ENCODE measurements at regions not wholly inside any gene's neighbourhood (a gene's known extent, or its start where the extent isn't known, plus 50 kb on each side); places are given as distances from the start of the nearest gene placed in this dataset.

DNA sequence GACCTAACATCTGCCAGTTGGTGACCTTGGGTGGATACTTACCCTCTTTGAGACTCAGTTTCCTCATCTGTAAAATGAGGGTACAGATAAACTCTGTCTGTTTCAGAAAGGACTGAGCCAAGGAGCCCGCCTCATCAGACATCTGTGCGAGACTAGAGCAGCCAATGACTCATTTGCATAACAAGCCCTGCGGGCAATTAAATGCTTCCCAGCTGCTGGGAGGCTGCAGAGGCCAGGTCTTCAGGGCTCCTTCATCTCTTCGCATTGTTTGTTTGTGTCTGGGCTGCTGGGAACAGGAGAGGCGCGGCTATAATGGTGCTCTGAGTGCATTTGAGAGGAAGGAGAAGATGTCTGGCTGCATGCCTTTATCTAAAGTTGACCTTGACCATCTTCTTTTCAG, 85.0 kb downstream of the ADRA2C start:
- DNase-seq (ENCODE audit: extremely low read depth, low read depth): no peak

DNA sequence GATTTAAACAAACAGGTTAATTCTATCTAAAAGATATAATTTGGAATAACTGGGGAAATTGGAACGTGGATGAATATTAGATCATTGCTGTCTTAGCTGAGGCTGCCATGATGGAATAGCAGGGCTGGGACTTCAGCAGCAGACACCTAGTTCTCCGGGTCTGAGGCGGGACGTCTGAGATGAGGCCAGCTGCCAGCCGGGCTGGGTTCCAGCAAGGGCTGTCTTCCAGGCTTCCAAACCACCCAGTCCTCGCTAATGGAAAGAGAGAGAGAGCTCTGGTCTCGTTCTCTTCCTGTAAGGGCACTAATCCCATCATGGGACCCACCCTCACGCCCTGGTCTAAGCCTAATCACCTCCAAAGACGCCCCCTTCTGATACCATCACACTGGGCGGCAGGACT, 85.7 kb downstream of the ADRA2C start:
- DNase-seq (ENCODE audit: extremely low read depth, low read depth): no peak

DNA sequence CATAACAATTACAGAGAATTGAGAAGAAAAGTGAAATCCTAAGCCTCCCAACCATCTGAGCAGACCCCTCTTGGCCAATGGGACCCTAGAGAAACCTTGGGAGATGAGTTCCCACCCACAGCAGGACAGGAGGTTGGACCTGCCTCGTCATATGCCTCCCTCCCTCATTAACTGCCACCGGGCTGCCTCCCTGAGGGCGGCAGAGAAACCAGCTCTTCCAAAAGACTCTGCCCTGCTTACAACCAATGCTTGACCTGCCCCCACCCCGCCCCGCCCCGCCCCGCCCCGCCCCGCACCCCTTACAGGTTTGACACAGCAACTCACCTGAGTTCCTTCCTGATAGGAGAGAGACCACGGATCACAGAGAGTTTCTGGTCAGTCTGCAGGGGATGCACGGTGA, 86.1 kb downstream of the ADRA2C start:
- no peak for DNase-seq (ENCODE audit: extremely low read depth, low read depth)

DNA sequence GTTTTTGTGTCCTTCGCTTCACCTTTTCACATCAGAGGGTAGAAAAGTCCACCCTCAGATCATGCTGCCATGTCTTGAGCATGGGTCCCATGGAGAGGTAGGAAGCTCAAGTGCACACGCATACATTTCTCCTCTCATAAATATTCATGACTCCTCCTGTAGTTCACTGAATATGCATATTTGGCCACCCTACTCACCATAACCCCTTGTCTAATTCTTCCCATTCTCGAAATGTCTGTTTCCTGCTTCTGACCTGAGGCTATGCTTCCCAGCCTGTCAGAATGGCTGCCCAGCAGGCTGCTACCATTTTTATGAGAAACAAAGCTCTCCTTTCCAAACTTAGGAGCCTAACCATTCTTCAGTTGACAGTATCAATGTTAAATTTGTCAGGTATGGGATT, 86.5 kb downstream of the ADRA2C start:
- no peak for DNase-seq (ENCODE audit: extremely low read depth, low read depth)

DNA sequence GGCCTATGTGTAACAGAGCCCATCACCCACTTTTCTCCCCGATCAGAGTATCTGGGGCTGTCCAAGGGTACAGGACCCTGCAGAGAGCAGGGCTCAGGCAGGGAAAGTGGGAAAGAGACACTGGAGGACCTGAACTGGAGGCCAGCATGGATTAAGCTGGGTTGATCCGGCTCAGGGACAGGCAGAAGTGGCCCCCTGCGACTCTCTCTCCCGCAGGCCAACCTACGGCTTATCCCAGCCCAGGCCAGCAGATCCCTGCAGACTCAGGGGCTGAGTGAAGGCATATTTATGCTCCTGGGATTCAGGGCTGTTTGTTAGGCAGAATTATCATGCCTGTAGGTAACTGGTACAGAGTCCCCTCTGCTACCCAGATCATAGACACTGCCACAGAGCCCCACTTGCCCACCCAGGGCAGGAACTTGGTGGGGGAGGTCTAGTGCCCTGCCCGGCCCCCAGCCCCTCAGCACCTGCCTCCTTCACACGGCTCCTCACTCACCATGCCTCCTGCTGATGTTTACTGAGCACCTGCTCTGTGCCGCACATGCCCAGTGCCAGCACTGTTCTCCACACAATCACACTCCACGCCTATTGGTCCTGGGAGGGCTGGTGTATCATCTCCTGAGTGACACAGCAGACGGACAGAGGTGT, 87.3 kb downstream of the ADRA2C start:
- no peak for DNase-seq (ENCODE audit: extremely low read depth, low read depth)

DNA sequence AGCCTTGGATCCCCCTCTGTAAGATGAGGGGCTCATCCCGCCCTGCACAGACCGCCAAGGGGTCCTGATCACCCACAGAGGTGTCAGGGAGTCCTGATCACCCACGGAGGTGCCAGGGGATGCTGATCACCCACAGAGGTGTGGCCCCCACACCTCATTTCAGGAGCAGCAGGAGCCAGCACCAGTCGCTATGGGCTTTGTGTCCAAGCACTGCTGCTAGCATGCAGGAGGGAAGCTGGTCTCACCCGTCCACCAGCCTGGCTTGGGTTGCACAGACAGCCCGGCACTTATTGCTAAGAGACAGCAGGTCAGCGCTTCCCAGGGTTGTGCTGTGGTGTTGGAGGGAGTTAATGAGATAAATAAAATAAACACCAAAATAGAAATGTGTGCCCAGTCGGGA, 88.5 kb downstream of the ADRA2C start:
- no peak for DNase-seq (ENCODE audit: extremely low read depth, low read depth)

DNA sequence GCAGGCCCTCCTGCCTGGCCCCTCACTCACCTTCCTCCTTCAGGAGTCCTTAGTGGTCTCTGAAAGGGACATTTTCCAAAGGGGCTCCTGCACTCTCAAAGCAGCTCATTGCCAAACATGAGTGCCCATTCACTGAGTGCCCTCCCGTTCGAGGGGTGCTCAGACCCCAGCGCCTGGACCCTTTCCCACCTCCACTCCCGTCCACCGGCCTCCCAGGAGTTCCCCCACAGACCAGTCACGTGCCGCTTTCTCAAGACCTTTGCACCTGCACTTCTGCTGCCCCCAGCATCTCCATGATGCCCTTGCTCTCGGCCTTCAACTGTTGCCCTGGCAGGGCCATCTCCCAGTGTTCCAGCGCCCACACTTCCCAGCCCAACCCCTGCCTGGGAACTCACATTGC, 89.5 kb downstream of the ADRA2C start:
- DNase-seq (ENCODE audit: extremely low read depth, low read depth): no peak

DNA sequence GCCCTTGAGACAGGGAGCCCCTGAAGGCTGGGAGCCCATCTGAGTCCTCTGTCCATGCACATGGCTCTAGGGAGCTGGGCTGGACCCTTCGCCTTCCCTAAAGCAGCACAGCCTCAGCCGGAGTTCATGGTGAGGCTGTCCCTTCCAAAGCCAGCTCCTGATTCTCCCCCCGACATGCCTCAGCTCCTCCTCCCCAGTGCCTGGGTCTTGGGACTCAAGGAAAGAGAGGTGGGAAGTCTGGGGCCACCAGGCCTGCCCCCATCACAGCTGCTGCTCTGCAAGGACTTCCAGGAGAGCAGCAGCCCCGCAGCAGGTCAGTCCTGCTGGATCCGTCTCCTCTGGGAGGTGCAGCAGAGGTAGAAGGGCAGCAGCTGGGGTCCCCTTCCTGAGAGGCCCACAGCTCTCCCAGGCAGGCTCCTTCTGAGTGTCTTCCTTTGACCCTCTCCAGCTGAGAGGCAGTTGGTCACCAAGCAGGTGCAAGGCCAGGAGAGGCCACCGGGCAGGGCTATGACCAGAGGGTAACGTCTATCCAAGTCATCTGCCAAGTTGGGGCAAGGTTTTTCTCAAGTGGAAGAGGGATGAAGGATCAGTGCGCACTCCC, 90.5 kb downstream of the ADRA2C start:
- DNase-seq (ENCODE audit: extremely low read depth, low read depth): no peak

DNA sequence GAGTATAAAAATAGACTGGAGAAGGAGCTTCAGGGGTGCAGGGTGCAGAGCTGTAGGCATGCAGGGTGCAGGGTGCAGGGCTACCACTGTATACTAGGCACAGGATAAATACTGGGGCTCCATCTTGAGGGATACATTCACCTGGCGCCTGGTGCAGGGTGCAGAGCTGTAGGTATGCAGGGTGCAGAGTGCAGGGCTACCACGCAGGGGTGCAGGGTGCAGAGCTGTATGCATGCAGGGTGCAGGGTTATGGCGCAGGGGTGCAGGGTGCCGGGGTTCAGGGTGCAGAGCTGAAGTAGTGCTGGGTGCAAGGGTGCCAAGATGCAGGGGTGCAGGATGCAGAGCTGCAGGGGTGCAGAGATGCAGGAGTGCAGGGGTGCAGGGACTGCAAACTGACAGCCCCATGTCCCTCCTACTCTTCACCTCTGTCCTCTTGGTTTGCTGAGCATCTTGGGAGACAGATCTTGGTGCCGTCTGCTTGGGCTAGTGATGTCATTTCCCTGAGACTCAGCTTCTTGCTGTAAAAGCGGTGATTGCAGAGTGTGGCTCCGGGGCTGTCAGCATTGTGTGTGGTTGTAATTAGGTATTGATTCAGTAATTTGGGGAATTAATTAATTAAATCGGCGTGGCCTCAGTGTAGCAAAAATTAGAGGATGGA, 91.2 kb downstream of the ADRA2C start:
- DNase-seq (ENCODE audit: extremely low read depth, low read depth): no peak

DNA sequence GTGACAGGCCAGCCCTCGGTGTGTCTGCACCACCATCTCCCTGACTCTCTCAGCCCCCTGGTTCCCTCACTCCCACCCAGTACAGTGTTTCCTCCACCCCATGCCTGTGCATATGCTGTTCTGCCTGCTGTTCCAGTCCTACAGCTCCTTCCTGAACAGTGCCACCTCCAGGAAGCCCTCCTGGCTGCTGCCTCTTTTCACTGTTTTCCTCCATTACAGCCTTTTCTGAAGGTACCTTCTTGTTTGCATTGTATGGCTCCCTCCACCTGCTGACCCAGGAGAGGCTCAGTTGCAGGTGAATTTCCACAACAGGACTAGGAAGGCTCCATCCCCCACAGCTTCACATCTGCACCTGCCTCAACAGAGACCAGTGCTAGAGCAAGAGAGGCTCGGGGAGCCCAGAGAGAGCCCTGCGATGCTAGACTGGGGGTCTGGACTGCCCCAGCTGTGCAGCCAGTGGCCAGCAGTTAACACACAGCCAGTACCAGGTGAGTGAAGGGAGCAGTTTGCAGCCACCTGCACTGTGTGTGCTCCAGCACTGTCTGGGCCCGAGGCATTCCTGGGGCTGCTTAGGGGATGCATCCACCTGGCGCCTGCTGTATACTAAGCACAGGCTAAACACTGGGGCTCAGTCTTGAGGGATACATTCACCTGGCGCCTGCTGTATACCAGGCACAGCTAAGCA, 92.0 kb downstream of the ADRA2C start:
- no peak for DNase-seq (ENCODE audit: extremely low read depth, low read depth)

DNA sequence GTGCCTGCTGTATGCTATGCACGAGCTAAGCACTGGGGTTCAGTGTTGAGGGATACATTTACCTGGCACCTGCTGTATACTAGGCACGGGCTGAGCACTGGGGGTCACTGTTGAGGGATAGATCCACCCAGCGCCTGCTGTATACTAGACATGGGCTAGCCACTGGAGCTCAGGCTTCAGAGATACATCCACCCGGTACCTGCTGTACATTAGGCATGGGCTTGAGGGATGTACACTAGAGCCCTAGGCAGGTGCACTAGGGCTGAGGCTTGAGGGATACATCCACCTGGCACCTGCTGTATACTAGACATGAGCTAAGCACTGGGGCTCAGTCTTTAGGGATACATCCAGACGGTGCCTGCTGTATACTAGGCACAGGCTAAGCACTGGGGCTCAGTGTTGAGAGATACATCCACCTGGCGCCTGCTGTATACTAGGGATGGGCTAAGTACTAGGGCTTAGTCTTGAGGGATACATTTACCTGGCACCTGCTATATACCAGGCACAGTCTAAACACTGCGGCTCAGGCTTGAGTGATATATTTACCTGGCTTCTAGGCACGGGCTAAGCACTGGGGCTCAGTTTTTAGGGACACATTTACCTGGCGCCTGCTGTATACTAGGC, 92.7 kb downstream of the ADRA2C start:
- no peak for DNase-seq (ENCODE audit: extremely low read depth, low read depth)

DNA sequence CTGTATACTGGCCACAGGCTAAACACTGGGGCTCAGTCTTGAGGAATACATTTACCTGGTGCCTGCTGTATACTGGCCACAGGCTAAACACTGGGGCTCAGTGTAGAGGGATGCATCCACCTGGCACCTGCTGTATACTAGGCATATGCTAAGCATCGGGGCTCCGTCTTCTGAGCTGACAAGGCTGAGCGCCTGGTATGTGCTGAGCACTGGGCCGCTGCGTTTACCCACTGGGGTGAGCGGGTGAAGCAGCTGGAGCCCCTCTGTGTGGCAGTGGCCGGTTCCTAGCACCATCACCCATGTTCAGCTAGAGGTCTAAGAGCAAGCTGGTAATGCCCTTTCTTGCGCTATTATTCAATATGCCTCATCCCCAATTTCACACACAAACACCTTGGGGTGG, 93.4 kb downstream of the ADRA2C start:
- DNase-seq (ENCODE audit: extremely low read depth, low read depth): no peak

DNA sequence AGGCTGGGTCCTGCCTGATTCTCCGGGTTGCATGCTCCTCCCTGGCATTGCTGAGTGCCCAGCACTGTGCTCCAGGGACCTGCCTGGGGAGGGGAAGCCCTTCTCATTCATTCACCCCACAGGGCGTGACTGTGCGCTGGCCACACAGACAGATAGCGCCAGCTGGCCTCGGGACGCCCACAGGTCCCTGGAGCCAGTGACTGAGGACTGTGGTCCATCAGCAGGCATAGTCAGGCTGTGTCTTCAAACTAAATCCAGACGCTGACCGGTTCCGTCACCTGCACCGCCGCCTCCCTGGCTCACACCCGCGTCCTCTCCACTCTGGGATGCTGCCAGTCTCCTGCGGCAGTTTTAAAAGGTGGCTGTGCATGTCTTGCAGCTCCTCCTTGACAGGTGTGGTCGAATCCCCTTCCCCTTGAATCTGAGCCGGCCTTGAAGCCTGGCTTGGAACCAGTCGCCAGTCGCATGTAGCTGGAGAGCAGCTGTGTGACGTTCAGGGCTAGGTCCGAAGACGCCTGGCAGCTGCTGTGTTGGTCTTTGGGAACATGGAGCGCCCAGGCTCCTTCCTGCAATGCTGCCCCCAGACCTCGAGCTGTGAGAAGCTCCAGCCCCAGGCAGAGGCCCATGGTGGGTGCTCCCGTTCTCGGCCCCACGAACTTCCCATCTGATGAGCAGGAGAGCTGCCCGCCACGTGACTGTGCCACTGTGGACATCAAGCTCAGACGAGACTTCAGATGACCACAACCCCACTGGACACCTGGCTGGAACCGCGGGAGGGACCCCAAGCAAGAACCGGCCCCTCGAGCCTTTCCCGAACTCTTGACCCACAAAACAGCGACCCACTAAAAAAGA, 94.1 kb downstream of the ADRA2C start:
- DNase-seq (ENCODE audit: extremely low read depth, low read depth): no peak

DNA sequence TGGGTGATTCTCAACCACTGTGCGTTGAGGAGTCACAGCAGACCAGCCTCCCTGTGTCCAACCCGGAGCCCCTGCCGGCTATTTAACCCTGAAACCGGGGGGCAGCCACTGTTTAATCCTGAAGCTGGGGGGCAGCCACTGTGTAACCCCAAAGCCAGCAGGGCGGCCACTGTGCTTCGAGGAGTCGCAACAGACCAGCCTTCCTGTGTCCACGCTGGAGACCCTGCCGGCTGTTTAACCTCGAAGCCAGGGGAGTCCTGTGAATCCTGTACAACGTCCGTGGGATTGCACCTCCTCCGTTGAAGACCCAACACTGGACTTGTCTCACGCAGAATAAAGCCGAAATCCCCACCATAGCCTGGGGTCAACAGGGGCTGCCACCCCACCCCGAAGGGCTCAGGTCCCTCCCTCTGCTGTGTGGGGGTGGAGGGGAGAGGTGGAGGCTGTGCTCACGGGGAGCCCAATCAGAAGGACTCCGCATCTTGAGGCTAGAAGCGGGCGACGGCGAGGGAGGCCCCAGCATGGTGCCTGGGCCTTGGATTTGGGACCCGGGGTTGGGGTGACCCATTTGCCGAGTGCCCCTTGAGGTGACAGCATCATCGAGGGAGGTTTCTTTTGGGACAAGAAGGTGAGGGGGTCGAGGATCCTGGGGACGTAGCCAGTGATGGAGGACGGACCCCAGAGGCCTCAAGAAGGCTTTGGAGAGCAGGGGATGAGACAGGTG, 94.9 kb downstream of the ADRA2C start:
- DNase-seq (ENCODE audit: extremely low read depth, low read depth): no peak

DNA sequence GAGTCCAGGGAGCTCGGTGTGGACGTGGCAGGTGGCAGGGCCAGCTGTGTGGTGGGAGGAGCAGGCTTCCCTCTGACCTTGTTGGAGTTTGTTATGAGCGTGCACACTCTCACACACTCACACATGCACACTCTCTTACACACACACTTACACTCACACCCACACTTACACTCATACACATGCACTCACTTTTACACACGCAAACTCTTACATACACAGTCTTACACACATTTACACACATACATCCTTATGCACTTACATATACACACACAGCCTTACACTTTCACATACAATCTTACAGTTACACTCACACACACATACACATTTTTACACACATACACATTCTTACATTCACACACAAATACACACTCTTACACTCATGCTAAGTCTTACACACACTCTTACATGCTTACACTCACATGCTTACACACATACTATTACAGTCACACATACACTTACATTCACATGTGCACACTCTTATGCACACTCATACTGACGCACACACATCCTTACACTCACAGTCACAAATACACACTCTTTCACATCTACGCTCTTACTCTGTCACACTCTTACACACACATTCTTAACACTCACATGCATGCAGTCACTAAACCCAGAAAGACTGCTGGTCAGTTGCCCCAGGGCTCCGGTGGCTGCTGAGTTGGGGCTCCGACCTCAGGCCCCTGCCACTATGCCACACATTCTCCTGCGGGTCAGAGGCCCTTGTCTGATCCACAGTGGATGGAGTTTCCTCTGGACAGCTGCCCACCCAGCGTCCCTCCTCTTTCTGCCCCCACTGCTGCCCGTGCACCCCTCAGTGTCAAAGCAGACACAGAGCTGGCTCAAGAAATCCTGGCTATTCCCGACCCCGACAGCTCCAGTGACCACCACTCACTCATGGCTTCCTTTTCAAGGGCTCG, 95.8 kb downstream of the ADRA2C start:
- DNase-seq (ENCODE audit: extremely low read depth, low read depth): no peak

DNA sequence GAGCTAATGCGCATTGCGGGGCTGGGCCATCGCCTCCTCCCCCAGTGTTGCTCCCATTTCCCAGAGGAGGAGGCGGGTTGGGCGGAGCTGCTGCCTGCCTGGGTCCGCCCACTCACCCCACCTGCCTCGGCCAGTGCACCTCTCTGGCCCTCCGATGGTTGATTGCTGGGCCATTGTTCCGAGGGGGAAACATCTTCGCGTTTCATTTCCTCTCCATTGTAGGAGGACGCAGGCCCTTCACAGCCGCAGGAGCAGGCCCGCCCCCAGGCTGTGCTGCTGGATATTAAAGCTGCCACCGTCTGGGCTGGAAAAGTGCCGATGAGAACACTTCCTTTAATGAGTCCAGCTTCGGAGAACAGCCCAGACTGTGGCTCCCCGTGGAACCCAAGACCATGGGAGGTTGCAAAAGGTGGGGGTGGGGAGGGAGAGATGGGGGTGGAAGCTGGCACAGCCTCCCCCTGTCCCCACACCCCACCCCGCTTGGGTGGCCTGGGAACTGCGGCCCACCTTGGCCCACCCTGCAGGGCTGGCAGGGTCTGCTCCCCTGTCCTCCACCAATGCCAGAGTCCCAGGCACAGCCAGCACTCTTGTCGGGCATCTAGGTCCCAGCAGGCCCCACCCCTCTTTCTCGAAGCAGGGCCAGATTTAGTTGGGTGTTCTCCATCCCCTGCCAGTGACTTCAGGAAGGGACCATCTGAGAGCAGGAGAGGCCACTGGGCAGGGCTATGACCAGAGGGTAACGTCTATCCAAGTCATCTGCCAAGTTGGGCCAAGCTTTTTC, 96.6 kb downstream of the ADRA2C start:
- no peak for DNase-seq (ENCODE audit: extremely low read depth, low read depth)

DNA sequence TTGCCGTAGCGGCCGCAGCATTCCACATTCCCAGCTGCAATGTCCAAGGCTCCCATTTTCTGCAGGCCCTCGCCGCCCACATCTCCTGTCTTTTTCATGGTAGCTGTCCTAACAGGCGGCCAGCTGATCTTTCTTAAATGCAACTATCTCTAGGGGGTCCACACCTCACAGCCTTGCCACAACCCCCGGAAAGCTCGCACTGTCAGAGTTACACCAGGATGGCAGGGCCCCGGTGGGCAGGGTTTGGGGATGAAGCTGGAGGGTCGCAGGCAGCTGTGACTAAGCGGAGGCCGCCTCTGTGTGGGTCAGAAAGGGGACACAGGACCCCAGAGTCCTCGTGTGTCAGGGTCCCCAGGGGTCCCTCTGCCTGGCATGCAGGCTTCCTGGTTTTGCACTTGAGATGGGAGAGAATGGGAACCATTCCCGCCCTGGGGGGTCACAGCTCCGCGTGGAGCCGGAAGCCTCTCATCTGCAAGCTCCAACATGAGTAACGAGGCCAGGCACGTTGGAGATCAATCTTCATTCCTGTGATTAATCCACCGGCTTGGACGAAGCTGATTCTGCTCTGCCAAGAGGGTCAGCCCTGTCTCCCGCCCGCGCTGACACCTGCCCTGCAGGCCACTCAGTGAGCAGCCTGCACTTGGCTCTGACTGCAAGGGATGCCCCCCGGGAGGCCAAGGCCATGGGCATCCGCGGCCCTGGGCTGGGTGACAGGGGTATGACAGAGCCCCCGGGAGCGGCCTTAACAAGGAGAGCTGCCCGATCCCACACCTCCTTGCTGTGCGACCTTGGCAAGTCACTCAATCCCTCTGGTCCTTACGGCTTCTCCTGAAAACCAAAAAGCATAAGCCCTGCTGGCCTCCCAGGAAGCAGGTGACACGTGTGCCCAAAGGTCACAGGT, 97.9 kb downstream of the ADRA2C start:
- DNase-seq (ENCODE audit: extremely low read depth, low read depth): no peak

All from NCI-H460 (cell line).